Ovary (tissue), 3 donors: ENCODE measurements at regions not wholly inside any gene's neighbourhood (a gene's known extent, or its start where the extent isn't known, plus 50 kb on each side); places are given as distances from the start of the nearest gene placed in this dataset.

Experiments
- CTCF ChIP-seq, 3 donors: fragments of 450-650 bp in 2 of 3; fragments of 200-600 bp in 1 of 3; IDR thresholded peaks; one replicate each; pipeline versions ENCODE4 v1.5.1 to v1.8.0; 2016 to 2022; ENCODE audit warnings: antibody characterized with exemption in 3 of 3, mild to moderate bottlenecking in 1 of 3
- POLR2A ChIP-seq: fragments of 450-650 bp; IDR thresholded peaks from one replicate; pipeline ENCODE4 v1.6.1; 2017; ENCODE audit warnings: antibody characterized with exemption, mild to moderate bottlenecking, moderate library complexity
- donor health status: DM: no; HTN: no; CAD: no.

GRCh38 chr3:159761369-159761768, 227.3 kb upstream of the IL12A start:
- no peak for TF ChIP-seq POLR2A
- no peak for TF ChIP-seq CTCF (IDR thresholded peaks at IDR 0.05)
